Right renal pelvis (tissue), 4 donors: ENCODE measurements at regions not wholly inside any gene's neighbourhood (a gene's known extent, or its start where the extent isn't known, plus 50 kb on each side); places are given as distances from the start of the nearest gene placed in this dataset.
"Not testable (repeated sequence)": the region's sequence is repeated elsewhere in the genome, so short reads cannot be mapped to it uniquely, and the experiment has no call there.

Experiments used
- DNase-seq, 4 donors: peaks; one replicate each; pipeline ENCODE4 v3.0.0-alpha.2; 2013; ENCODE audit warnings: low read depth in 4 of 4, low spot score in 3 of 4, missing footprints in 1 of 4

DNA sequence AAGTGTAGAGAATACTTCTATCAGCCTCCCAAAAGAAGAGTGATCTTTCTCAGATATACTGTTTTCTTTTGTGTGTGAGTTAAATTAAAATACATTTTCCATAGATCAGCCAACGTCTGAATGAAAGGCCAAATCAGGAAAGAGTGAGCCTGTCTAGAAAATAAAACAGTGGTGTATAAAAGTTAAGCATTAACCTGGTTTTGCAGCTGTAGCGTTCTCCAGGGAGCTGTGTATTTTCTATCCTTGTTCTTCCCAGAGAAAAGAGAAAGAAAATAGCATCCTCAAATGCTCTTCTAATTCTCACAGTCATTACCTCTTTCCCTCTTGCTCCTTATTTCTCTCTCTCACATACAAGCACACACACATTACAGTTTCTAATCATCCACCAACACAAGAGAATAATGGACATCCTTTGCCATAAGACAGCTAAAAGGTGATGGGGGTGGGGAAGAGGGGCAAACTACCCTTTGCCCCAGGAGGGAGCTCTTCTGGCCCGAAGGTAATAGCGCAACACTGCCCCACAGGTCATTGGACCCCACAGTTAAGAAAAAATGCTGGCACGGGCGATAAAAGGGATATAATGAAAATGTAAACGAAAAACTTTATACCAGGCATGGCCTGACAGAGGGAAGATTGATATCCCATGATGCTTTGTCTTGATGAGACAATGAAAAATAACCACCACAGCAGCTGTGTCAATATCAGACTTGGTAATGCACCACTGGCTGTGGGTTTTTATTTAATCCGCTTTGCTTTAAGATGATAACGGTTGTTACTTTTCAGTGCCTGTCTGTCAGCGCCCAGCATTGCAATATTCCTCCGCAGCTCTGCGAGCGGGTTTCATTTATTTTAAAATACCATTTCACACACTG is 150.3 kb downstream of the NUF2 start:
- DNase-seq, result peak in 2 of 4 donors; percentile 13 to 20

DNA sequence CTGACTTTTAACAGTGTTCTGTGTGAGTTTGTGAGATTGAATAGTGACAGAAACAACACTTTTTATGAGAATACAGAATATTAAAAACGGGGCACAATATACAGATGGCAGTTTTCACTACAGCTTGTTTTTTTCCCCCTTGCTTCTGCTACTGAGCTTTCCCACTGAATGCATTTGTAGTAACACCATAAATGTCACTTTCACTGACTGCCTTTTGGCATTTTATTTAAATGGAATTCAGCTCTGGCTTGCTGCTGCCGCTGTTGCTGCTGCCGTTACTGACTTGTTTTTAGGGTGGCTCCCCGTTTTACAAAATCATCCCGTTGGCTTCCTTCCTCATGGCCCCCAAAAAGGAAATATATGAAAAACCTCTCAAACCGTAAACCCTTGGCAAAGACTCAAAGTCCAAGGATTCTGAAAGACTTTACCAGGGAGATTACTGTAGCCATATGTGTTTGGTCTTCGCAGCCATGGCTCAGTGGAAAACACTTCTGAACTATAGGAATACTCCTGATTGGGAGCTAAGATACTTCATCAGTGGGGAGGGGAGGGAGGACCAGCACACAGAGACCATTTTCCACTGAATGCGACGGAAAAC is 151.0 kb downstream of the NUF2 start:
- no peak for DNase-seq

DNA sequence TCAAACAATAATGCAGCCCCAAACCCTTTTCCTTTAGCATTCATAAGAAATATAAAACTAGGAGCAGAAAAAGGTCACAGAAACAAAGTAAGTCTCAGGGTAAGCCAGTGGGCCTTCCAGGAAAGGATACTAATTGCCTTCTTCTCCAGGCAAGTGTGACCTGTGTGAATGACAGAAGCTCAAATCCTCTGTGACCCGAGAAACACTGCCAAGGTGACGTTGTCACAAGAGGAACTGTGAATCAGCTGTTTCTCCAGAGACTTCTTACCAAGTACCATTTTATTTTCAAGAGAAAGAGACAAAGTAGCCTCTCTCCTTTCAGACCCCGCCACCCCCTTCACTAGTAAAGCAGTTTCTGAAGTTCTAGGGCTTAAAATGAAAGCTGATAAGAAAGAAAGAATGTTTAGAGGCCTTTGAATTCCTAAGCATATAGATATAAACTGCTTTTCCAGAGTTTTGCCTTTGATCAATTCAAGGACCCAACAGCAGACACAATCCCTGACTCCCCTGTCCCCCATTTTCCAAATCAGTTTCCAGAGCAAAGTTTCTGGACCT is 155.6 kb downstream of the NUF2 start:
- DNase-seq, result no peak

DNA sequence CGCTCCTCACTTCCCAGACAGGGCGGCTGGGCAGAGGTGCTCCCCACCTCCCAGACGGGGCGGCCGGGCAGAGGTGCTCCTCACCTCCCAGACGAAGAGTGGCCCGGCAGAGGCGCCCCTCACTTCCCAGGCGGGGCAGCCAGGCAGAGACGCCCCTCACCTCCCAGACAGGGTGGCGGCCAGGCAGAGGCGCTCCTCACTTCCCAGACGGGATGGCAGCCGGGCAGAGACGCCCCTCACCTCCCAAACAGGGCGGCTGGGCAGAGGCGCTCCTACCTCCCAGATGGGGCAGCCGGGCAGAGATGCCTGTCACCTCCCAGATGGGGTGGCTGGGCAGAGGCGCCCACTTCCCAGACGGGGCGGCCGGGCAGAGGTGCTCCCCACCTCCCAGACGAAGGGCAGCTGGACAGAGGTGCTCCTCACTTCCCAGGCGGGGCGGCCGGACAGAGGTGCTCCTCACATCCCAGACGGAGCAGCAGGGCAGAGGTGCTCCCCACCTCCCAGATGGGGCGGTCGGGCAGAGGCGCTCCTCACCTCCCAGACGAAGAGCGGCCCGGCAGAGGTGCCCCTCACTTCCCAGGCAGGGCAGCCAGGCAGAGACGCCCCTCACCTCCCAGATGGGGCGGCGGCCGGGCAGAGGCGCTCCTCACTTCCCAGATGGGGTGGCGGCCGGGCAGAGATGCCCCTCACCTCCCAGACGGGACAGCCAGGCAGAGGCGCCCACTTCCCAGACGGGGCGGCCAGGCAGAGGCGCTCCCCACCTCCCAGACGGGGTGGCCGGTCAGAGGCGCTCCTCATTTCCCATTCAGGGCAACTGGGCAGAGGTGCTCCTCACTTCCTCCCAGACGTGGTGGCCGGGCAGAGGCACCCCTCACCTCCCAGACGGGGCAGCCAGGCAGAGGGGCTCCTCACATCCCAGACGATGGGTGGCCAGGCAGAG is 176.9 kb downstream of the NUF2 start:
- not testable (repeated sequence) for DNase-seq

DNA sequence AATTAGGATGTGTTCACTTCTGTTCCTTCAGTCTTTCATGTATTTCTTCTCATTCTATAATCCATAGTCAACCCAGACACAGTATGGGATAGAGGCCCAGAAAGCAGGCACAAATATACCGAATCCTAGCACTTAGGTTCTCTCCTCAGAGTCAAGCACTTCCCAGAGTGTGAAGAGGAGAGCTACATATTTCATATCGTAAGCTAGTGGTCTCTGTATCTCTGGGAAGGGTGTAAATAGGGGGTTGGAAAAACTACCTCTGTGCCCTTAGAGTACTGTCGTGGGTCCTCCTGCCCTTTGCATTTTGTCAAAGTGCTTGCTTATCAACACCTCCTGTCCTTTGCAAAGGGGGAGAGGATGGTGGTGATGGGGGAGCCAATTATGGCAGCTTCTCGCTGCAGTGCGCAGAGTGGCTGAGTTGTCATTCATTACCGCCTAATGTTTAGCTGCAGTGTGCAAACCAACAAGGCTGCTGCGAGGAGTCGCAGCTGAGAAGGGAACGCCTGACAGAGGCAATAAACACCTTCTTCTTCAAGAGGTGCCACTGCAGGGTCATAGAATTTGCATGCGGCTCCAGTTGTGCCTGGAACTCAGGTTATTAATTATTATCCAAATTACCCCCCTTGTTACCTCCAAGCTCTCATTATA is 182.7 kb downstream of the NUF2 start:
- no peak for DNase-seq

DNA sequence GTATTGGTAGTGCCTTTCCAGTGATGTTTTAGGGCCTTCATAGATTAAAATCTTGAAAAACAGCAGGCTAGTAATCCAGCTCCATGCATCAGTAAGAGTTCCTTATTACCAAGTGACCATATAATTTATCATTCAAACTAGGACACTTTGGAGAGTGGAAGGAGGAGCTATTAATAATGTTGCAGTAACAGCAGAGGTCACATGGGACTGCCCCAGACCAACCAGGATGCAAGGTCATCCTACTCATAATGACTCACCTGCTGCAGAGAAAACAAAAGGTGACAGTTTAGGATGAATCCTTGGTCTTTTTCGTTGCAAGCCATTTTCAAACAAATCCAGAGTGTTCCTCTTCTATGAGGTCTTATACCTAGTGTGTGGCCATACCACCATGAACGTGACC is 187.4 kb downstream of the NUF2 start:
- DNase-seq, result no peak

DNA sequence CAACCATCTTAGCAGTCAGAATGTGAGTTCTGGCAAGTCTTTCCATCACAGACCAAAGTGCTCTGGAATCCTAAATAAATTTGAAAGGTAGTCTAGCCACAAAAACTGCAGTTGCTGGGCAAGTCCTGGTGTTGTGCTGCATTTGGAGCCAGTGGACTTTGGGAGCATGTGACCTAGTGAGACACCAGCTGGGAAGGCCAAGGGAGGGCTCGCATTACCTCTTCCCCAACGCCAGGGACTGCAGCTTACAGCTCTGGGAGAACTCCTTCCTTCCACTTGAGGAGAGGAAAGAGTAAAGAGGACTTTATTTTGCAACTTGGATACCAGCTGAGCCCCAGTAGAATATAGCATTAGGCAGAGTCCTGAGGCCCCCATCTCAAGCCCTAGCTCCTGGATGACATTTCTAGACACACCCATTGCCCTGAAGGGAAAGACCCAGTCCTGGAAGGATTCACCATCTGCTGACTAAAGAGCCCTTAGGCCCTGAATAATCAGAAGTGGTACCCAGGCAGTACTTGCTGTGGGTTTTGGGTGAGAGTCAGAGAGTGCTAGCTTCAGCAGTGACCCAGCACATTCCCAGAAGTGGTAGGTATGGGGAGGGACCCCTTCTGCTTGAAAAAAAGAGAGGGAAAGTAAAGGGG is 190.7 kb downstream of the NUF2 start:
- no peak for DNase-seq

DNA sequence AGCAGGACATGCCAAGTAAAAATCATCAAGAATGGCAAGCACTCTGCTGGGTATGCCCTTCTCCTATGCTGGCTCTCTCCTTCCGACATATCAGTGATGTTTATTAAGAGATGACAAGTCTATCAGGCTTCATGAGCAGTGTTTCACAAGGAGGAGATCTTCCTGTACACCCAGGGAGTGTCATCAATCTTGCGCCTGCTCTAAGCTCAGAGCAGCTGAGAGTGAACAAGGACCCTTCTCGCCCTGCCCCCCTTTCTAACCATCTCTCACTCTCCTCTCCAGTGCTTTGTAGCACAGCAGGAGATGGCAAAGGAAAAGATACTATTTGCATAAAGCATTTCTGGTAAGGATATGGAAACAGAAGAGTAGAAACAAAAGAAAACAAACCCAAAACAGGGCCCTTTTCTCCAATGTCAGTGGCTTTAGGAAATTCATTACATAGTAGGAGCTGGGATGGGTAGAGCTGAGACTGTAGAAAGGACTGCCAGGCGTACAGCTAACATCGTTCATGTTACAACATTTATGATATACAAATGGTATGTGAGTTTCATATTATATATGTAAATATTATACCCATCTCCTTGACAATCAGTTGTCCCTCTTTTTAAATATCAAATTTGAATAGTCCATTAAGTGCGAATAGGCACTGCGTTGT is 201.7 kb downstream of the NUF2 start:
- DNase-seq, result no peak

DNA sequence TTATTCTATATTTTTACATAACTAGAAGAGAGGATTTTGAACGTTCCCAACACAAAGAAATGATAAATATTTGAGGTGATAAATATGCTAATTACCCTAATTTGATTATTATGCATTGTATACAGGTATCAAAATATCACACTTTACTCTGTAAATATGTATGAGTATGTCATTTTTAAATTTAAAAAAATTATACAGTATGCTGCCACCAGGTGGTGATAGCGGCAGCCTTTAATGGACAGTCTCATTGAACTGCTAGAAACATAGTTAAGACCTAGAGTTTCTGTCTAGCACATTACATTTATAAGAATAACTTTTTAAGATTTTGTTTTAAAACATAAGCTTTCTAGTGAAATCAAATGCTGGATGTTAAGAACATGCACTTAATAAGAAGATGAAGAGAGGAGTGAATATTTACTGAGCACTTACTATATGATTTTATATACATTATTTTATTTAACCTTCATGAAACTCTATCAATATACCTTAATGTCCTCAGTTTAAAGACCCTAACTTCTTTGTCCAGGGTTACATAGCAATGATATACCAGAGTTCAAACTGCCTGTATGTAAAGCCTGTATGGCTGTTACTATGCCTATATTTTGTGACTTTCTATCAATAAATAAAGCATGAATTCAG is 207.1 kb downstream of the NUF2 start:
- DNase-seq, result no peak

DNA sequence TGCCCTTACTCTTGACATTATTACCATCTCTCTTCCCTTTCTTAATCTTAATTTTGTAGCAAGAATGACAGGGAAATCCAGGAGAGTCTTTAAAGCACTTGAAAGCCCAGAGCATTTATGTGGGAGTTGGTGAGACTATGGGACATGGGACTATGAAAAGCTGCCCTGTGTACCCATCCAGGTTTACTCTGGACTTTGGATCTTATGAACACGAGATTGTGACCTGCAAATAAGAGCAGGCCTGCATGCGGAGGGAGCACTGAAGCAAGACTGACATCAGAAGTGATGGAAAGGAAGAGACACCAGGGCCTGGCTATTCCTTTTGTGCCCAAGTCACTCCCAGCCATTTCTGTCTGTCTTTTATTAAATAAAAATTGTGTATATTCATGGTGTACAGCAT is 209.6 kb downstream of the NUF2 start:
- no peak for DNase-seq

DNA sequence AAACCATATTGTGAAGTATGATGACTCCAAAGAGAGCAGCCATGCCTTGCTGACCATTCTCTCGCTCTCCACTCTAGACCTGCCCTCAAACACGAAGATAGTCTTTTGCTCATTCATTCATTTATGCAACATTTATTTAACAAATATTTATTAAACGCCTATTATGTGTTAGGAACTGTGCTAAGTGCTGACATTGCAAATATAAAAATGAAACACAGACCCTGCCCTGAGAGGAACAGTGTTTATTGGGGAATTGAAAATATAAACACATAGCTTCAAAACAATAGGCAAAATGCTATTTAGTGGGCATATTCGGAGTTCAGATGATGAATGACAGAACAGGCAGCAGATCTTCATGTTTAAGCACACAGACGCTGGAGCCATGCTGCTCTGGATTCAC is 213.6 kb downstream of the NUF2 start:
- no peak for DNase-seq

DNA sequence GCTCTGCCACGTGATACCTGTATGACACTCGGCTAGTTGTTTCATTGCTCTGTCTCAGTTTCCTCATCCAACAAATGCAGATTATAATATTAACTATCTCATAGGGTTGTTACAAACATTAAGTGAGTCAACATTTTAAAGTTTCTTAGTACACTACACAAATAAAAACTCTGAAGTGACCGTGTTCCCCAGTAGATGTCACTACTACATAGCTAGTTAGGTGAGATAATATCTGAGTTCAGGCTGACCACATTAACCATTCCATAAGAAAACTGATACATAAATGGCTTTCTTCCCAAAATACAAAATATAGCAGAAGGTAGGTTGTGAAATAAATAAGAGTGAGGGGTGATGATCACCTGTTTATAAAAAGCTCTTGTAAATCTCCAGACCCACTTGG is 214.1 kb downstream of the NUF2 start:
- DNase-seq, result no peak

DNA sequence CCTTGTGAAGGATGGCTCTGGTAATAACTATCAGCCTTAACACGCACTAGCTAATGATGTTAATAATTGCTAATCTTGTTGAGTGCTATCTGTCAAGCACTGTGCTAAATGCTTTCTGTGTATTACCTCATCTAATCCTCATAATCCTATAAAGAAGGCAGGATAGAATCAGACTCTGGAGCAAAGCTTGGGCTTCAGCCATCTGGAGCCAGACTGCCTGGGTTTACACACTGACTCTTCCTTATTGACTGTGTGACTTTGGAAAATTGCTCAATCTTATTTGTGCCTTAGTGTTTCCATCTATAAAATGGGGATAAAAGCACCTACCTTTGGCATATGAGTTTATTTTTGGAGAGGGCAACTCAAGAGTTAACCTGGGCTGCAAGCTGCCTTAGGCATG is 216.1 kb downstream of the NUF2 start:
- no peak for DNase-seq

DNA sequence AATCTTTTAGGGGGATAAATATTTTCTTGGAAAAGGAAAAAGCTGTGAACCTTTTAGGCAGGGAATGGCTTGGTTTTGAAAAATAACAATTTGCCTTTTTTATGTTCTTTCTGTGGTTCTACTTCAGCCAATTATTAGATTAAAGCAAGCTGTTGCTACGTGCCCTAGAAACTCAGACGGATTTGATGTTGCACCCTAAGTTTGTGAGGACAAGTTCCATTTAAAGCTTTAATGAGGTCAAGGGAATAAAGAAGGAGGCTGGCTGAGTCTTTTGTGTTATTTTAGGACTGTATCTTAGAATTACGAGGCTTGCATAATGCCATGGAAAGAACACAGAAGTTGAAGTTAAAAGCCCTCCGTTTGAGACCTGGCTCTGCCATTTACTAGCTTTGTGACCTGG is 216.9 kb downstream of the NUF2 start:
- peak in 2 of 4 donors; percentile 55 to 77 for DNase-seq

DNA sequence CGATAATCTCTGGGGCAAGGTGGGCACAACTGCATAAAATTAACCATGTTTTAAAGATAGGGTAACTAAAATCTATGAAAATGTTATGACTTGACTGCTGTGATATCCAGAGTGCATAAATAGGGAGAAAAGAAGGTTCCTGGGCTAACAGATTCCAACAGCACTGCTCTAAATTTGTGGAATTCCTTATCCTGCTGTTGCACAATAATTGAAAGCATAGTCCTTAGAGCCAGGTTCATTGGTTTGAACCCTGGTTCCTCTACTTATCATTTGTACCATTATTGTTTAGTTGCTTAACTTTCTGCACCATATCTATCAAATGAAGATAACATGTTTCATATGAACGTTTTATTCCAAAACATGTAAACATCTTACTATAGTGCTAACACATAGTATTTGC is 219.0 kb downstream of the NUF2 start:
- DNase-seq, result no peak

DNA sequence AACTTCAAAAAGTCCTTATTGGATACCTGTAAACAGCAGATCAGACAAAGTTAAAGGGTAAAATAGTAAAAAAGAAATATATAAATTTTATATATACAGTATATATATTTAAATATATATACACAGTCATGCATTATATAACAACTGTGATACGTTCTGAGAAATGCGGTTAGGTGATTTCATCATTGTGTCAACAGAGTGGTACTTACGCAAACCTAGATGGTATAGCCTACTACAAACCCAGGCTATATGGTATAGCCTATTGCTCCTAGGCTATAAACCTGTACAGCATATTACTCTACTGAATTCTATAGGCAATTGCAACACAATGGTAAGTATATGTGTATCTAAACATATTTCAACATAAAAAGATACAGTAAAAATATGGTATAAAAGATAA is 222.7 kb downstream of the NUF2 start:
- no peak for DNase-seq

DNA sequence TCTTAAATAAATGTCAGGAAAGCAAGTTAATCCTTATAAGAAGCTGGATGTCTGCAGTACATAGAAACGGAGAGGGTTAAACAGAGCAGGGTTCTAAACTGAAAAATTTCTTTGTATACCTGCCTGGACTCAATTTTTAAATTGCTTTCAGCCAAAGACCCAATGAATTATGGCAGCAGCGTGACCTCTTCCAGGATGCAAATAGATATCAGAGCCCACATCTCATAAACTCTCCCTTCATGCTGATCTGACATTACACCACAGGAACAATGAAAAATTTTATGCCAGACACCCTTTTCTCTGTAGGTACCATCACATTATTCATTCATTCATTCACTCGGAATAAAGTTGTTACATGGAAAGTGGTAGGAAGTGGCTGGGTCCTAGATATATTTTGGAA is 236.4 kb downstream of the NUF2 start:
- no peak for DNase-seq

DNA sequence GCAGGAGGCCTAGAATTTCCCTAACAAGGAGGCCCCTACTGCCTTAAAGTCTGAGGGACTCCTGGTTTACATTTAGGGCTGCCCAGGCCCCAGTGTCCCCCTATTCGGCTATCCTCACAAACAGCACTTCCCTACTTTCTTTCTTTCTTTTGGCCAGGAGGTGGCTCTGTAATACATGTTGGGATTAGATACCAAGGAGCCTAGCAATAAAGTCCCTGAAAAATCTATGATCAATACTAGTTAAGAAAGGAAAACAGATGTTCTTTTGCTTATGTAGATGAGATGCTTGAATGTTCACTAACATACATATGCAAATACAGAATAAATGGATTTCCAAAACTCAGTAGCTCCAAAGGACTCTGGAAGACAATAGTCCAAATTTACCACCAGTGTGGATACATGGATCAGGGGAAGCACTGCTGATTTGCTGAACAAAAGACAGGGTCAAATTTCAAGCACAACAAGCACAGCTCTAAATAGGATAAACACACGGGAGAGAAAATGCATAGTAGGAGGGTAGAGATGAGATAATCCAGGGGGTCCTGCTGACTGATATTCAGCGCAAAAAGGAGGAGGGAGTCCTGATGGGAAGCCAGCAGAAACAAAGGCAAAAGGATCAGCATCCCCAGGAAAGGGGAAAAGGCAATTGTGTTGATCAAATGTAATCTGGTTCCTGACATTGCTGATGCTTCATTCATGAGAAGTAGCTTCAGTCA is 240.0 kb downstream of the NUF2 start:
- no peak for DNase-seq
